MM.1S (cell line): ENCODE measurements at regions not wholly inside any gene's neighbourhood (a gene's known extent, or its start where the extent isn't known, plus 50 kb on each side); places are given as distances from the start of the nearest gene placed in this dataset.

ENCODE experiments used
- DNase-seq: peaks from one replicate; pipeline ENCODE4 v3.0.0-alpha.2; 2015
- H2AFZ ChIP-seq: fragments of 300-600 bp; sonication (generic); 2 replicates; pipeline ENCODE4 v1.6.0; 2016; ENCODE audit warnings: antibody characterized with exemption, low read length
- H3F3A ChIP-seq: fragments of 300-600 bp; sonication (generic); 2 replicates; pipeline ENCODE4 v1.6.1; 2016; ENCODE audit warnings: mild to moderate bottlenecking, antibody characterized with exemption, low read length, moderate library complexity, mixed read lengths; ENCODE audit not compliant: insufficient read depth
- H3K27ac ChIP-seq: fragments of 300-600 bp; sonication (generic); 2 replicates; pipeline ENCODE4 v1.5.1; 2016; ENCODE audit warnings: mild to moderate bottlenecking, low read length
- H3K27me3 ChIP-seq: fragments of 300-600 bp; sonication (generic); replicated peaks from 2 replicates; pipeline ENCODE4 v1.6.0; 2016; ENCODE audit warnings: low read length; ENCODE audit not compliant: insufficient read depth
- H3K36me3 ChIP-seq: fragments of 300-600 bp; sonication (generic); replicated peaks from 2 replicates; pipeline ENCODE4 v1.6.1; 2016; ENCODE audit warnings: mild to moderate bottlenecking, low read length, mixed read lengths; ENCODE audit not compliant: insufficient read depth
- H3K4me1 ChIP-seq: fragments of 300-600 bp; sonication (generic); 2 replicates; pipeline ENCODE4 v1.6.1; 2016; ENCODE audit warnings: low read length, mixed read lengths
- H3K4me2 ChIP-seq: fragments of 300-600 bp; sonication (generic); 2 replicates; pipeline ENCODE4 v1.6.0; 2016; ENCODE audit warnings: low read depth, low read length
- H3K4me3 ChIP-seq: fragments of 300-600 bp; sonication (generic); 2 replicates; pipeline ENCODE4 v1.5.1; 2016; ENCODE audit warnings: low read length, mixed read lengths
- H3K79me2 ChIP-seq: fragments of 300-600 bp; sonication (generic); 2 replicates; pipeline ENCODE4 v1.6.1; 2016; ENCODE audit warnings: mixed run types, low read length, mixed read lengths
- H3K9ac ChIP-seq: fragments of 300-600 bp; sonication (generic); 2 replicates; pipeline ENCODE4 v1.6.1; 2016; ENCODE audit warnings: low read length, mixed read lengths
- H3K9me2 ChIP-seq: fragments of 300-600 bp; sonication (generic); replicated peaks from 2 replicates; pipeline ENCODE4 v1.6.1; 2016; ENCODE audit warnings: mild to moderate bottlenecking, low read length, mixed read lengths; ENCODE audit not compliant: insufficient read depth
- H3K9me3 ChIP-seq: fragments of 300-600 bp; sonication (generic); replicated peaks from 2 replicates; pipeline ENCODE4 v1.6.1; 2016; ENCODE audit warnings: mild to moderate bottlenecking, low read length, mixed read lengths; ENCODE audit not compliant: insufficient read depth
- H4K20me1 ChIP-seq: fragments of 300-600 bp; sonication (generic); 2 replicates; pipeline ENCODE4 v1.6.1; 2016; ENCODE audit warnings: mild to moderate bottlenecking, low read length, moderate library complexity, mixed read lengths; ENCODE audit not compliant: insufficient read depth
- CTCF ChIP-seq: fragments of 300-600 bp; sonication (generic); IDR thresholded peaks from 2 replicates; pipeline ENCODE4 v1.5.1; 2016; ENCODE audit warnings: antibody characterized with exemption, low read length, mixed read lengths
- EZH2 ChIP-seq: fragments of 300-600 bp; sonication (generic); optimal IDR thresholded peaks from 2 replicates; pipeline ENCODE3; 2017; ENCODE audit warnings: low read depth, mild to moderate bottlenecking, antibody characterized with exemption, low read length, mixed read lengths
- EZH2phosphoT487 ChIP-seq: fragments of 300-600 bp; sonication (generic); IDR thresholded peaks from 2 replicates; pipeline ENCODE4 v1.6.1; 2018; ENCODE audit warnings: antibody characterized with exemption, low read length

DNA sequence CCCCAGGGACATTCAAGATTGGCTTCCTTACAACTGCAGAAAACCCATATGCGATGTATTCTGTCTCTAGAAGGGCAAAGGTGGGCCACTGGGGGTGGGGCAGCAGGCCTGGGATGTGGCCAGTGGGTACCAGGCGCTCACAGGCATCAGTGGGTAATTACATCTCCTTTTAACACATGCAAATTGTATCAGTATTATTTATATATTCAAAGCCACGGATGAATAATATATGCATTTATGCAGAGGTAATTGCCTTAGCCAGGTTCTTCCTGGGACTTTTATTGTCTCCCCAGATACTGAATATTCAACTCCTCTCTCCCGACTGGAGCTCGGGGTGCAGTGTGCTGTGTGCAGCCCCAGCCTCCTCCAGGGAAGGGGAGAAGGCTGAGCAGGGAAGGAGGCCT, 109.4 kb upstream of the MVB12B start:
- no peak overlapping the region for H3K9ac ChIP-seq
- H3K27me3 ChIP-seq: peaks cover 3% of the 10 kb centered on the region; the same call in 1 of the 2 replicates
- H3K9me3 ChIP-seq: no peaks in the 10 kb centered on the region
- no peaks in the 10 kb centered on the region for H3F3A ChIP-seq
- H2AFZ ChIP-seq: no peak overlapping the region
- H3K4me1 ChIP-seq: no peaks in the 10 kb centered on the region
- H3K9me2 ChIP-seq: no peaks in the 10 kb centered on the region
- no peaks in the 10 kb centered on the region for H4K20me1 ChIP-seq
- no peaks in the 10 kb centered on the region for H3K36me3 ChIP-seq
- no peak overlapping the region for H3K4me3 ChIP-seq
- no peak for DNase-seq
- H3K79me2 ChIP-seq: no peaks in the 10 kb centered on the region
- no peak overlapping the region for H3K27ac ChIP-seq
- no peak for TF ChIP-seq CTCF
- TF ChIP-seq EZH2phosphoT487: no peak
- no peak for TF ChIP-seq EZH2
- H3K4me2 ChIP-seq: no peak overlapping the region

GRCh38 chr9:126217797-126218196, 108.8 kb upstream of the MVB12B start:
- no peaks in the 10 kb centered on the region for H4K20me1 ChIP-seq
- no peaks in the 10 kb centered on the region for H3K36me3 ChIP-seq
- no peak overlapping the region for H3K9ac ChIP-seq
- H3K4me3 ChIP-seq: no peak overlapping the region
- TF ChIP-seq EZH2phosphoT487 (no peak), CTCF (no peak), EZH2 (no peak)
- no peaks in the 10 kb centered on the region for H3K9me2 ChIP-seq
- H3K4me1 ChIP-seq: no peaks in the 10 kb centered on the region
- H3K27ac ChIP-seq: no peak overlapping the region
- no peak for DNase-seq
- no peak overlapping the region for H2AFZ ChIP-seq
- H3F3A ChIP-seq: no peaks in the 10 kb centered on the region
- H3K9me3 ChIP-seq: no peaks in the 10 kb centered on the region
- peaks cover 5% of the 10 kb centered on the region for H3K27me3 ChIP-seq
- H3K4me2 ChIP-seq: no peak overlapping the region
- no peaks in the 10 kb centered on the region for H3K79me2 ChIP-seq

GRCh38 chr9:126218359-126219125, 108.1 kb upstream of the MVB12B start:
- DNase-seq: no peak
- H3K4me1 ChIP-seq: no peaks in the 10 kb centered on the region
- no peak overlapping the region for H3K4me3 ChIP-seq
- H3K9ac ChIP-seq: no peak overlapping the region
- no peaks in the 10 kb centered on the region for H3K36me3 ChIP-seq
- H3K79me2 ChIP-seq: no peaks in the 10 kb centered on the region
- H2AFZ ChIP-seq: no peak overlapping the region
- no peak overlapping the region for H3K4me2 ChIP-seq
- H3K27ac ChIP-seq: no peak overlapping the region
- TF ChIP-seq EZH2phosphoT487 (no peak), CTCF (no peak), EZH2 (no peak)
- no peaks in the 10 kb centered on the region for H4K20me1 ChIP-seq
- no peaks in the 10 kb centered on the region for H3K9me2 ChIP-seq
- peaks cover 12% of the 10 kb centered on the region for H3K27me3 ChIP-seq
- no peaks in the 10 kb centered on the region for H3F3A ChIP-seq
- H3K9me3 ChIP-seq: no peaks in the 10 kb centered on the region
